PC-3 (cell line): ENCODE measurements at regions not wholly inside any gene's neighbourhood (a gene's known extent, or its start where the extent isn't known, plus 50 kb on each side); places are given as distances from the start of the nearest gene placed in this dataset.

Experiments used
- ATAC-seq: fragments of 200-7000 bp; cut with Tn5 transposase; 2 replicates; pipeline ENCODE4 v1.9.1; 2020; ENCODE audit warnings: mild to moderate bottlenecking, moderate library complexity
- BruUV-seq: library from RNA; stranded (reverse); fragments of 400-500 nt; replicated peaks from 2 replicates; lab custom pipeline; 2021; lab: Mats Ljungman, UMichigan
- CTCF ChIA-PET: fragments of 300-600 bp; sonication (Branson Sonifier 250); formaldehyde crosslinking; loops from one replicate; lab custom pipeline; 2022; ENCODE audit warnings: antibody characterized with exemption; lab: Charles Lee
- POLR2A ChIA-PET: fragments of 300-600 bp; sonication (Branson Sonifier 250); formaldehyde crosslinking; loops from one replicate; lab custom pipeline; 2022; ENCODE audit warnings: antibody characterized with exemption; ENCODE audit not compliant: unreplicated experiment; lab: Charles Lee
- DNase-seq: peaks from one replicate; pipeline ENCODE4 v3.0.0-alpha.2; 2015
- H2AFZ ChIP-seq: fragments of 300-600 bp; sonication (generic); 2 replicates; pipeline ENCODE4 v1.6.0; 2016; ENCODE audit warnings: antibody characterized with exemption, low read length
- H3F3A ChIP-seq: fragments of 300-600 bp; sonication (generic); one replicate; pipeline ENCODE4 v1.6.0; 2017; ENCODE audit warnings: antibody characterized with exemption, low read length, control low read depth, mild to moderate bottlenecking; ENCODE audit not compliant: unreplicated experiment
- H3K27ac ChIP-seq: fragments of 300-600 bp; sonication (generic); 2 replicates; pipeline ENCODE4 v1.5.1; 2016; ENCODE audit warnings: mild to moderate bottlenecking, low read length
- H3K27me3 ChIP-seq: fragments of 300-600 bp; sonication (generic); 2 replicates; pipeline ENCODE4 v1.6.1; 2016; ENCODE audit warnings: low read length, mixed read lengths
- H3K36me3 ChIP-seq: fragments of 300-600 bp; sonication (generic); 2 replicates; pipeline ENCODE4 v1.6.1; 2016; ENCODE audit warnings: low read depth, mixed run types, low read length, mixed read lengths
- H3K4me1 ChIP-seq: fragments of 300-600 bp; sonication (generic); 2 replicates; pipeline ENCODE4 v1.5.1; 2016; ENCODE audit warnings: low read length; ENCODE audit not compliant: insufficient read depth
- H3K4me2 ChIP-seq: fragments of 300-600 bp; sonication (generic); 2 replicates; pipeline ENCODE4 v1.6.0; 2016; ENCODE audit warnings: low read length
- H3K4me3 ChIP-seq: fragments of 300-600 bp; sonication (generic); 2 replicates; pipeline ENCODE4 v1.5.1; 2016; ENCODE audit warnings: mild to moderate bottlenecking, low read length, mixed read lengths
- H3K79me2 ChIP-seq: fragments of 300-600 bp; sonication (generic); 2 replicates; pipeline ENCODE4 v1.6.1; 2017; ENCODE audit warnings: low read length, mixed read lengths
- H3K9ac ChIP-seq: fragments of 300-600 bp; sonication (generic); 2 replicates; pipeline ENCODE4 v1.6.0; 2016; ENCODE audit warnings: mild to moderate bottlenecking, low read length
- H3K9me2 ChIP-seq: fragments of 300-600 bp; sonication (generic); replicated peaks from 2 replicates; pipeline ENCODE4 v1.6.1; 2016; ENCODE audit warnings: mixed run types, low read length, mixed read lengths
- H3K9me3 ChIP-seq: fragments of 300-600 bp; sonication (generic); 2 replicates; pipeline ENCODE4 v1.6.1; 2016; ENCODE audit warnings: low read length, mixed read lengths
- H4K20me1 ChIP-seq: fragments of 300-600 bp; sonication (generic); 2 replicates; pipeline ENCODE4 v1.6.1; 2016; ENCODE audit warnings: low read length, mixed read lengths
- CTCF ChIP-seq: fragments of 300-600 bp; sonication (generic); conservative IDR thresholded peaks from 2 replicates; pipeline ENCODE4 v1.5.1; 2017; ENCODE audit warnings: antibody characterized with exemption, low read depth, mild to moderate bottlenecking, low read length
- EZH2 ChIP-seq: fragments of 300-600 bp; sonication (generic); IDR thresholded peaks from one replicate; pipeline ENCODE4 v1.6.1; 2017; ENCODE audit warnings: antibody characterized with exemption, mild to moderate bottlenecking, low read length; ENCODE audit not compliant: unreplicated experiment
- EZH2phosphoT487 ChIP-seq: fragments of 300-600 bp; sonication (generic); IDR thresholded peaks from 2 replicates; pipeline ENCODE4 v1.6.1; 2018; ENCODE audit warnings: mild to moderate bottlenecking, antibody characterized with exemption, low read length, borderline replicate concordance
- intact Hi-C: fragments of 100-400 bp; cut with micrococcal nuclease; formaldehyde crosslinking; loops from 2 replicates; pipeline ENCODE4 v1.9.0; 2023

GRCh38 chr2:122451040-122451439, 695.6 kb downstream of the TSN start:
- H3K79me2 ChIP-seq = no peaks in the 10 kb centered on the region
- H3F3A ChIP-seq = no peaks in the 10 kb centered on the region
- TF ChIP-seq EZH2phosphoT487 (no peak), CTCF (peak; percentile 74), EZH2 (no peak)
- H2AFZ ChIP-seq = no peak overlapping the region
- intact Hi-C loops = loop anchor here (1.0 to 10.0 kb wide), 4 partner anchors 191 to 476 kb away; no protein-coding TSS in a partner anchor
- H3K4me3 ChIP-seq = no peak overlapping the region
- peak; percentile 66 for DNase-seq
- no peaks in the 10 kb centered on the region for H3K27me3 ChIP-seq
- no peaks in the 10 kb centered on the region for H3K9me3 ChIP-seq
- no TSS peak for BruUV-seq
- no peak overlapping the region for H3K4me2 ChIP-seq
- no peaks in the 10 kb centered on the region for H3K9me2 ChIP-seq
- no peaks in the 10 kb centered on the region for H3K4me1 ChIP-seq
- ChIA-PET POLR2A (no interaction called here), CTCF (interaction anchor here (0.7 kb wide), 1 partner anchor 476 kb away, joined by 4 read pairs; no protein-coding TSS in a partner anchor)
- H3K9ac ChIP-seq = no peak overlapping the region
- H3K27ac ChIP-seq = no peak overlapping the region
- peak; percentile 56; the same call in 1 of the 2 replicates for ATAC-seq
- H4K20me1 ChIP-seq = no peaks in the 10 kb centered on the region
- no peaks in the 10 kb centered on the region for H3K36me3 ChIP-seq

DNA sequence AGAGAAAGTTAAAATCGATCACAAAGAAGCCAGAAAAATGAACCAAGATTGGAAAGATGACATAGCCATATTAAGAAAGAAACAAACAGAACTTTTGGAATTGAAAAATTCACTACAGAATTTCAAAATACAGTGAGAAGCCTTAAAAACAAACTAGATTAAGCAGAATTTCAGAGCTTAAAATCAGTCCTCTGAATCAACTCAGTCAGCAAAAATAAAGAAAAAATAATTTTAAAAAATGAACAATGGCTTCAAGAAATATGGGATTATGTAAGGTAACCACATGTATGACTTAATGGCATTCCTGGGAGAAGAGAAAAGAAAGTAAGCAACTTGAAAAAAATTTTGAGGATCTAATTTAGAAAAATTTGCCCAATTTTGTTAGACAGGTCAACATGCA, 696.2 kb downstream of the TSN start:
- Histone ChIP-seq H3K4me3 (no peak overlapping the region), H4K20me1 (no peaks in the 10 kb centered on the region), H3K4me1 (no peaks in the 10 kb centered on the region), H2AFZ (no peak overlapping the region), H3K4me2 (no peak overlapping the region), H3K36me3 (no peaks in the 10 kb centered on the region), H3K9me2 (no peaks in the 10 kb centered on the region), H3K27me3 (no peaks in the 10 kb centered on the region), H3K79me2 (no peaks in the 10 kb centered on the region), H3K27ac (no peak overlapping the region), H3K9me3 (no peaks in the 10 kb centered on the region), H3F3A (no peaks in the 10 kb centered on the region), H3K9ac (no peak overlapping the region)
- no TSS peak for BruUV-seq
- intact Hi-C loops = loop anchor here (1.0 to 10.0 kb wide), 4 partner anchors 191 to 476 kb away; no protein-coding TSS in a partner anchor
- CTCF ChIA-PET = interaction anchor here (0.7 kb wide), 1 partner anchor 477 kb away, joined by 4 read pairs; no protein-coding TSS in a partner anchor
- POLR2A ChIA-PET = no interaction called here
- no peak for ATAC-seq
- DNase-seq = no peak
- TF ChIP-seq CTCF = no peak
- no peak for TF ChIP-seq EZH2phosphoT487
- no peak for TF ChIP-seq EZH2

- Histone ChIP-seq H3K4me2 (peak overlapping the region; percentile 14; the same call in 1 of the 2 replicates), H3K79me2 (no peaks in the 10 kb centered on the region), H4K20me1 (no peaks in the 10 kb centered on the region), H3K4me3 (no peak overlapping the region), H3K9me2 (no peaks in the 10 kb centered on the region), H3K4me1 (peaks cover 11% of the 10 kb centered on the region), H3K9me3 (no peaks in the 10 kb centered on the region), H2AFZ (no peak overlapping the region), H3K9ac (no peak overlapping the region), H3K36me3 (no peaks in the 10 kb centered on the region), H3K27ac (no peak overlapping the region), H3K27me3 (no peaks in the 10 kb centered on the region), H3F3A (no peaks in the 10 kb centered on the region)
- TF ChIP-seq CTCF (no peak), EZH2phosphoT487 (no peak), EZH2 (no peak)
- no peak; the same call in 1 of the 2 replicates for ATAC-seq
- intact Hi-C loops = no loop called here
- CTCF ChIA-PET = no interaction called here
- DNase-seq = peak; percentile 52
- no TSS peak for BruUV-seq
- POLR2A ChIA-PET = no interaction called here
These were observed 713.7 kb downstream of the TSN start for GRCh38 chr2:122469147-122469546.
